Loucy (cell line): ENCODE measurements at regions not wholly inside any gene's neighbourhood (a gene's known extent, or its start where the extent isn't known, plus 50 kb on each side); places are given as distances from the start of the nearest gene placed in this dataset.

Experiments used
- H2AFZ ChIP-seq: fragments of 200-600 bp; sonication (generic); 2 replicates; pipeline ENCODE4 v1.6.0; 2016; ENCODE audit warnings: antibody characterized with exemption, mild to moderate bottlenecking, low read length, moderate library complexity
- H3F3A ChIP-seq: fragments of 200-600 bp; 2 replicates; pipeline ENCODE4 v1.6.0; 2016; ENCODE audit warnings: antibody characterized with exemption, low read depth, mild to moderate bottlenecking
- H3K27me3 ChIP-seq: fragments of 200-600 bp; sonication (generic); 2 replicates; pipeline ENCODE4 v1.6.1; 2014; ENCODE audit warnings: low read length, mild to moderate bottlenecking; ENCODE audit not compliant: insufficient read depth, poor library complexity, severe bottlenecking
- H3K36me3 ChIP-seq: fragments of 200-600 bp; sonication (generic); 2 replicates; pipeline ENCODE4 v1.6.1; 2016; ENCODE audit warnings: low read length; ENCODE audit not compliant: insufficient read depth
- H3K4me1 ChIP-seq: fragments of 200-600 bp; sonication (generic); 2 replicates; pipeline ENCODE4 v1.5.1; 2014; ENCODE audit warnings: low read length, mild to moderate bottlenecking; ENCODE audit not compliant: insufficient read depth, poor library complexity, severe bottlenecking
- H3K4me2 ChIP-seq: fragments of 200-600 bp; sonication (generic); 2 replicates; pipeline ENCODE4 v1.6.0; 2014; ENCODE audit warnings: antibody characterized with exemption, low read length, low read depth, mild to moderate bottlenecking; ENCODE audit not compliant: poor library complexity, severe bottlenecking
- H3K4me3 ChIP-seq: fragments of 200-600 bp; sonication (generic); 2 replicates; pipeline ENCODE4 v1.5.1; 2014; ENCODE audit warnings: low read length, mild to moderate bottlenecking, mixed read lengths; ENCODE audit not compliant: poor library complexity, severe bottlenecking
- H3K79me2 ChIP-seq: fragments of 200-600 bp; sonication (generic); 2 replicates; pipeline ENCODE4 v1.6.1; 2014; ENCODE audit warnings: low read length; ENCODE audit not compliant: insufficient read depth
- H3K9ac ChIP-seq: fragments of 200-600 bp; sonication (generic); 2 replicates; pipeline ENCODE4 v1.6.0; 2014; ENCODE audit warnings: mild to moderate bottlenecking, low read depth, low read length, moderate library complexity; ENCODE audit not compliant: poor library complexity, severe bottlenecking
- H3K9me2 ChIP-seq: fragments of 200-600 bp; sonication (generic); replicated peaks from 2 replicates; pipeline ENCODE4 v1.6.1; 2016; ENCODE audit warnings: low read depth, low read length, mixed read lengths
- H3K9me3 ChIP-seq: fragments of 200-600 bp; sonication (generic); 2 replicates; pipeline ENCODE4 v1.6.1; 2014; ENCODE audit warnings: mild to moderate bottlenecking, antibody characterized with exemption, low read length, low read depth; ENCODE audit not compliant: insufficient read depth
- H4K20me1 ChIP-seq: fragments of 200-600 bp; sonication (generic); 2 replicates; pipeline ENCODE4 v1.6.0; 2014; ENCODE audit warnings: antibody characterized with exemption, low read length, mild to moderate bottlenecking; ENCODE audit not compliant: insufficient read depth, poor library complexity, severe bottlenecking
- CTCF ChIP-seq: fragments of 200-600 bp; sonication (generic); conservative IDR thresholded peaks from 2 replicates; pipeline ENCODE4 v1.5.1; 2014; ENCODE audit warnings: mild to moderate bottlenecking, antibody characterized with exemption, low read length
- EZH2phosphoT487 ChIP-seq: fragments of 200-600 bp; IDR thresholded peaks from 2 replicates; pipeline ENCODE4 v1.6.1; 2018; ENCODE audit warnings: antibody characterized with exemption, mild to moderate bottlenecking, moderate library complexity, borderline replicate concordance

GRCh38 chr15:47437491-47437890 is 279.8 kb upstream of the SEMA6D start:
- TF ChIP-seq CTCF (no peak), EZH2phosphoT487 (no peak)
- Histone ChIP-seq H3K4me2 (no peak overlapping the region), H3F3A (no peaks in the 10 kb centered on the region), H3K4me3 (no peak overlapping the region), H3K9me2 (no peaks in the 10 kb centered on the region), H3K4me1 (no peaks in the 10 kb centered on the region), H3K79me2 (no peaks in the 10 kb centered on the region), H3K9ac (no peak overlapping the region), H3K9me3 (no peaks in the 10 kb centered on the region), H3K27me3 (no peaks in the 10 kb centered on the region), H3K36me3 (no peaks in the 10 kb centered on the region), H4K20me1 (no peaks in the 10 kb centered on the region), H2AFZ (no peak overlapping the region)

GRCh38 chr15:47439146-47440111 is 277.9 kb upstream of the SEMA6D start:
- Histone ChIP-seq H3K4me1 (no peaks in the 10 kb centered on the region), H3K9me2 (no peaks in the 10 kb centered on the region), H2AFZ (no peak overlapping the region), H3K4me2 (no peak overlapping the region), H4K20me1 (no peaks in the 10 kb centered on the region), H3K9me3 (no peaks in the 10 kb centered on the region), H3K79me2 (no peaks in the 10 kb centered on the region), H3K36me3 (no peaks in the 10 kb centered on the region), H3F3A (no peaks in the 10 kb centered on the region), H3K9ac (no peak overlapping the region), H3K4me3 (no peak overlapping the region), H3K27me3 (no peaks in the 10 kb centered on the region)
- TF ChIP-seq EZH2phosphoT487, result no peak
- no peak for TF ChIP-seq CTCF

GRCh38 chr15:47442371-47442770 is 274.9 kb upstream of the SEMA6D start:
- Histone ChIP-seq H3K4me3 (no peak overlapping the region), H2AFZ (no peak overlapping the region), H3K4me2 (no peak overlapping the region), H3K4me1 (no peaks in the 10 kb centered on the region), H3K9me3 (no peaks in the 10 kb centered on the region), H3F3A (no peaks in the 10 kb centered on the region), H4K20me1 (no peaks in the 10 kb centered on the region), H3K36me3 (no peaks in the 10 kb centered on the region), H3K9me2 (no peaks in the 10 kb centered on the region), H3K27me3 (no peaks in the 10 kb centered on the region), H3K9ac (no peak overlapping the region), H3K79me2 (no peaks in the 10 kb centered on the region)
- TF ChIP-seq CTCF (no peak), EZH2phosphoT487 (no peak)
